SKM-1 treated with dmso at 0.1 percent for 144 hours (cell line): ENCODE measurements at regions not wholly inside any gene's neighbourhood (a gene's known extent, or its start where the extent isn't known, plus 50 kb on each side); places are given as distances from the start of the nearest gene placed in this dataset.
"Not testable (repeated sequence)": the region's sequence is repeated elsewhere in the genome, so short reads cannot be mapped to it uniquely, and the experiment has no call there.

ENCODE experiments used
- DNase-seq: peaks from one replicate; lab custom pipeline; 2025; ENCODE audit not compliant: unreplicated experiment; lab: John Stamatoyannopoulos, UW

- DNase-seq, result no peak
Observed at GRCh38 chr7:42572561-42572960, 335.6 kb upstream of the GLI3 start.

- DNase-seq, result no peak
Observed at GRCh38 chr7:42572056-42572455, 335.0 kb upstream of the GLI3 start.

GRCh38 chr7:42570944-42571343 lies 333.9 kb upstream of the GLI3 start:
- no peak for DNase-seq

- DNase-seq, result no peak
Observed at GRCh38 chr7:42567051-42567450, 330.0 kb upstream of the GLI3 start.

GRCh38 chr7:42561797-42562196 lies 324.8 kb upstream of the GLI3 start:
- DNase-seq, result no peak

- no peak for DNase-seq
Observed at GRCh38 chr7:42560866-42561265, 323.9 kb upstream of the GLI3 start.

GRCh38 chr7:42554932-42555331 lies 317.9 kb upstream of the GLI3 start:
- DNase-seq, result not testable (repeated sequence)

- DNase-seq, result no peak
Observed at GRCh38 chr7:42552227-42552626, 315.2 kb upstream of the GLI3 start.

- no peak for DNase-seq
Observed at GRCh38 chr7:42550706-42551470, 313.9 kb upstream of the GLI3 start.

- DNase-seq, result no peak
Observed at GRCh38 chr7:42549866-42550485, 313.0 kb upstream of the GLI3 start.

GRCh38 chr7:42548816-42549611 lies 312.0 kb upstream of the GLI3 start:
- no peak for DNase-seq

GRCh38 chr7:42545049-42545724 lies 308.2 kb upstream of the GLI3 start:
- no peak for DNase-seq

GRCh38 chr7:42543953-42544352 lies 306.9 kb upstream of the GLI3 start:
- DNase-seq, result no peak

GRCh38 chr7:42542446-42542845 lies 305.4 kb upstream of the GLI3 start:
- not testable (repeated sequence) for DNase-seq

GRCh38 chr7:42534441-42534840 lies 297.4 kb upstream of the GLI3 start:
- no peak for DNase-seq

GRCh38 chr7:42527004-42527403 lies 290.0 kb upstream of the GLI3 start:
- no peak for DNase-seq

- DNase-seq, result no peak
Observed at GRCh38 chr7:42522227-42522991, 285.4 kb upstream of the GLI3 start.

- DNase-seq, result no peak
Observed at GRCh38 chr7:42511027-42511426, 274.0 kb upstream of the GLI3 start.

GRCh38 chr7:42506097-42506496 lies 269.1 kb upstream of the GLI3 start:
- DNase-seq, result no peak

- DNase-seq, result no peak
Observed at GRCh38 chr7:42502022-42502421, 265.0 kb upstream of the GLI3 start.

- no peak for DNase-seq
Observed at GRCh38 chr7:42495256-42495655, 258.2 kb upstream of the GLI3 start.
